GM23338 (cell line): ENCODE measurements at regions not wholly inside any gene's neighbourhood (a gene's known extent, or its start where the extent isn't known, plus 50 kb on each side); places are given as distances from the start of the nearest gene placed in this dataset.

ENCODE experiments used
- ATAC-seq: fragments of 200-7000 bp; cut with Tn5 transposase; 3 replicates; pipeline ENCODE4 v1.9.1; 2020
- DNase-seq: peaks from one replicate; pipeline ENCODE4 v3.0.0-alpha.2; 2015; ENCODE audit warnings: low spot score
- H2AFZ ChIP-seq: fragments of 200-600 bp; sonication (generic); 2 replicates; pipeline ENCODE4 v1.8.0; 2016; ENCODE audit warnings: antibody characterized with exemption, mild to moderate bottlenecking, moderate library complexity
- H3F3A ChIP-seq: fragments of 200-600 bp; sonication (generic); replicated peaks from 2 replicates; pipeline ENCODE4 v1.8.0; 2017; ENCODE audit warnings: antibody characterized with exemption, mixed run types, low read depth
- H3K27ac ChIP-seq: fragments of 200-600 bp; sonication (generic); 2 replicates; pipeline ENCODE4 v1.6.1; 2016; ENCODE audit warnings: low read depth
- H3K27me3 ChIP-seq: fragments of 200-600 bp; sonication (generic); 2 replicates; pipeline ENCODE4 v1.8.0; 2016; ENCODE audit warnings: mild to moderate bottlenecking, mixed run types, moderate library complexity; ENCODE audit not compliant: insufficient read depth
- H3K36me3 ChIP-seq: fragments of 200-600 bp; sonication (generic); 2 replicates; pipeline ENCODE4 v1.8.0; 2016; ENCODE audit warnings: mild to moderate bottlenecking; ENCODE audit not compliant: insufficient read depth
- H3K4me1 ChIP-seq: fragments of 200-600 bp; sonication (generic); 2 replicates; pipeline ENCODE4 v1.8.0; 2016; ENCODE audit warnings: mild to moderate bottlenecking, moderate library complexity; ENCODE audit not compliant: insufficient read depth
- H3K4me2 ChIP-seq: fragments of 200-600 bp; sonication (generic); 2 replicates; pipeline ENCODE4 v1.7.1; 2017; ENCODE audit warnings: mixed run types
- H3K4me3 ChIP-seq: fragments of 200-600 bp; sonication (generic); 2 replicates; pipeline ENCODE4 v1.6.1; 2016; ENCODE audit warnings: mixed run types
- H3K79me2 ChIP-seq: fragments of 200-600 bp; sonication (generic); replicated peaks from 2 replicates; pipeline ENCODE4 v1.8.0; 2017; ENCODE audit warnings: mild to moderate bottlenecking; ENCODE audit not compliant: insufficient read depth
- H3K9me2 ChIP-seq: fragments of 200-600 bp; sonication (generic); 2 replicates; pipeline ENCODE4 v1.8.0; 2017; ENCODE audit not compliant: insufficient read depth
- H4K20me1 ChIP-seq: fragments of 200-600 bp; sonication (generic); replicated peaks from 2 replicates; pipeline ENCODE4 v1.8.0; 2017; ENCODE audit warnings: mild to moderate bottlenecking; ENCODE audit not compliant: insufficient read depth
- H3K27ac Mint-ChIP-seq: 2 replicates; pipeline ENCODE4 v1.8.0; 2020; ENCODE audit warnings: inconsistent platforms, mild to moderate bottlenecking, moderate library complexity, mixed read lengths
- H3K27me3 Mint-ChIP-seq: 3 replicates; pipeline ENCODE4 v1.8.0; 2022; ENCODE audit warnings: low read depth, mild to moderate bottlenecking, moderate library complexity, mixed read lengths, inconsistent platforms; ENCODE audit not compliant: insufficient read depth, poor library complexity
- H3K36me3 Mint-ChIP-seq: 3 replicates; pipeline ENCODE4 v1.8.0; 2021; ENCODE audit warnings: low read depth, mild to moderate bottlenecking, inconsistent platforms, moderate library complexity, mixed read lengths
- H3K4me1 Mint-ChIP-seq: 3 replicates; pipeline ENCODE4 v1.8.0; 2020; ENCODE audit warnings: mild to moderate bottlenecking, inconsistent platforms, mixed read lengths
- H3K4me3 Mint-ChIP-seq: 3 replicates; pipeline ENCODE4 v1.8.0; 2021; ENCODE audit warnings: moderate library complexity, mild to moderate bottlenecking, inconsistent platforms, mixed read lengths
- H3K9me3 Mint-ChIP-seq: 3 replicates; pipeline ENCODE4 v1.8.0; 2020; ENCODE audit warnings: moderate library complexity, mild to moderate bottlenecking, inconsistent platforms, mixed read lengths
- CREB1 ChIP-seq: fragments of 250-450 bp; sonication (Bioruptor Pico); IDR thresholded peaks from 2 replicates; pipeline ENCODE4 v1.5.0; 2020; ENCODE audit warnings: low read depth, mild to moderate bottlenecking, moderate library complexity
- CTCF ChIP-seq, 2 experiments: fragments of 200-600 bp in 1 of 2; sonication (generic) in 1 of 2; conservative IDR thresholded peaks; 2 replicates each; pipeline versions ENCODE4 v1.5.1 to v1.6.1; 2016 to 2017; ENCODE audit warnings: antibody characterized with exemption in 2 of 2, low read depth in 2 of 2, mild to moderate bottlenecking in 2 of 2, moderate library complexity in 1 of 2
- ETS1 ChIP-seq: IDR thresholded peaks from 2 replicates; pipeline ENCODE4 v1.6.1; 2016; ENCODE audit warnings: antibody characterized with exemption
- EZH2 ChIP-seq: fragments of 200-600 bp; sonication (generic); IDR thresholded peaks from one replicate; pipeline ENCODE4 v1.8.0; 2017; ENCODE audit warnings: antibody characterized with exemption, mild to moderate bottlenecking, low read depth; ENCODE audit not compliant: unreplicated experiment
- EZH2phosphoT487 ChIP-seq: fragments of 200-600 bp; sonication (generic); IDR thresholded peaks from one replicate; pipeline ENCODE4 v1.8.1; 2018; ENCODE audit warnings: antibody characterized with exemption; ENCODE audit not compliant: unreplicated experiment
- JUNB ChIP-seq: IDR thresholded peaks from one replicate; pipeline ENCODE4 v1.6.1; 2016; ENCODE audit warnings: antibody characterized with exemption; ENCODE audit not compliant: unreplicated experiment
- NANOG ChIP-seq: IDR thresholded peaks from 2 replicates; pipeline ENCODE4 v1.6.1; 2016; ENCODE audit warnings: antibody characterized with exemption, borderline replicate concordance
- POLR2AphosphoS5 ChIP-seq: IDR thresholded peaks from 2 replicates; pipeline ENCODE4 v1.6.1; 2016; ENCODE audit warnings: antibody characterized with exemption, low read depth
- REST ChIP-seq: IDR thresholded peaks from one replicate; pipeline ENCODE4 v1.6.1; 2018; ENCODE audit warnings: antibody characterized with exemption; ENCODE audit not compliant: unreplicated experiment
- STAT1 ChIP-seq: IDR thresholded peaks from one replicate; pipeline ENCODE4 v1.6.1; 2016; ENCODE audit warnings: antibody characterized with exemption; ENCODE audit not compliant: unreplicated experiment
- ZNF114 ChIP-seq: fragments of 250-450 bp; sonication (Bioruptor Pico); IDR thresholded peaks from 2 replicates; pipeline ENCODE4 v1.5.0; 2020; ENCODE audit warnings: mild to moderate bottlenecking, moderate library complexity
- ZNF331 ChIP-seq: fragments of 250-450 bp; sonication (Bioruptor Pico); IDR thresholded peaks from 2 replicates; pipeline ENCODE4 v1.5.0; 2020; ENCODE audit warnings: low read depth, mild to moderate bottlenecking, moderate library complexity
- ZNF462 ChIP-seq: fragments of 250-450 bp; sonication (Bioruptor Pico); IDR thresholded peaks from 2 replicates; pipeline ENCODE4 v1.5.0; 2020; ENCODE audit warnings: mild to moderate bottlenecking, moderate library complexity

GRCh38 chr12:94775710-94776109 is 125.4 kb upstream of the TMCC3 start:
- H3K9me2 ChIP-seq: no peaks in the 10 kb centered on the region
- H3F3A ChIP-seq: no peaks in the 10 kb centered on the region
- no peaks in the 10 kb centered on the region for H3K27me3 ChIP-seq
- H3K36me3 Mint-ChIP-seq: no peaks in the 10 kb centered on the region
- peaks cover 2% of the 10 kb centered on the region for H3K27me3 Mint-ChIP-seq
- H2AFZ ChIP-seq: no peak overlapping the region
- H3K27ac ChIP-seq: no peak overlapping the region
- no peaks in the 10 kb centered on the region for H3K9me3 Mint-ChIP-seq
- no peaks in the 10 kb centered on the region for H4K20me1 ChIP-seq
- no peaks in the 10 kb centered on the region for H3K79me2 ChIP-seq
- TF ChIP-seq NANOG (no peak), EZH2phosphoT487 (no peak), EZH2 (no peak), ZNF114 (no peak), REST (no peak), STAT1 (no peak), CTCF (conservative IDR thresholded peaks at IDR 0.05; ENCODE audit: low read depth in 2 of 2) (no peak), ZNF331 (CRISPR knock-in tag) (no peak), CREB1 (CRISPR knock-in tag) (no peak), JUNB (no peak), ETS1 (no peak), ZNF462 (CRISPR knock-in tag) (no peak), POLR2AphosphoS5 (no peak)
- DNase-seq (no peak), ATAC-seq (no peak)
- H3K4me1 Mint-ChIP-seq: peaks cover 14% of the 10 kb centered on the region
- H3K4me3 ChIP-seq: no peak overlapping the region
- no peak overlapping the region for H3K27ac Mint-ChIP-seq
- peaks cover 17% of the 10 kb centered on the region for H3K4me1 ChIP-seq
- H3K4me2 ChIP-seq: no peak overlapping the region
- H3K36me3 ChIP-seq: no peaks in the 10 kb centered on the region
- H3K4me3 Mint-ChIP-seq: no peak overlapping the region
